Astrocyte (in vitro differentiated cells and primary cell): ENCODE measurements at regions not wholly inside any gene's neighbourhood (a gene's known extent, or its start where the extent isn't known, plus 50 kb on each side); places are given as distances from the start of the nearest gene placed in this dataset.

Experiments
- DNase-seq: peaks from one replicate; pipeline ENCODE4 v3.0.0-alpha.2; 2010; ENCODE audit warnings: low read depth
- FAIRE-seq: peaks from 2 replicates; lab custom pipeline; 2011; peaks lifted over from hg19 to GRCh38; lab: Jason Lieb, UNC
- H2AFZ ChIP-seq: 2 replicates; pipeline ENCODE4 v1.6.0; 2012; ENCODE audit warnings: low read depth, low read length, inconsistent platforms
- H3K27ac ChIP-seq: 2 replicates; pipeline ENCODE4 v1.5.1; 2011; ENCODE audit warnings: low read depth, low read length, inconsistent platforms
- H3K27me3 ChIP-seq: 2 replicates; pipeline ENCODE4 v1.6.0; 2011; ENCODE audit warnings: low read length, inconsistent platforms; ENCODE audit not compliant: insufficient read depth
- H3K36me3 ChIP-seq: 2 replicates; pipeline ENCODE4 v1.5.1; 2011; ENCODE audit warnings: low read length, inconsistent platforms; ENCODE audit not compliant: insufficient read depth
- H3K4me1 ChIP-seq: 2 replicates; pipeline ENCODE4 v1.5.1; 2011; ENCODE audit warnings: low read length, inconsistent platforms; ENCODE audit not compliant: insufficient read depth
- H3K4me2 ChIP-seq: 2 replicates; pipeline ENCODE4 v1.6.0; 2012; ENCODE audit warnings: low read length, inconsistent platforms
- H3K4me3 ChIP-seq: 2 replicates; pipeline ENCODE4 v1.5.1; 2011; ENCODE audit warnings: low read depth, mild to moderate bottlenecking, low read length, inconsistent platforms; ENCODE audit not compliant: insufficient read depth
- H3K79me2 ChIP-seq: 2 replicates; pipeline ENCODE4 v1.6.0; 2012; ENCODE audit warnings: mild to moderate bottlenecking, low read length, inconsistent platforms; ENCODE audit not compliant: insufficient read depth
- H3K9ac ChIP-seq: 2 replicates; pipeline ENCODE4 v1.6.0; 2012; ENCODE audit warnings: mild to moderate bottlenecking, low read length, inconsistent platforms
- H3K9me3 ChIP-seq: 2 replicates; pipeline ENCODE4 v1.5.1; 2012; ENCODE audit warnings: low read depth, mild to moderate bottlenecking, low read length, inconsistent platforms; ENCODE audit not compliant: insufficient read depth
- H4K20me1 ChIP-seq: 2 replicates; pipeline ENCODE4 v1.6.0; 2012; ENCODE audit warnings: low read length, inconsistent platforms; ENCODE audit not compliant: insufficient read depth
- H3K27ac Mint-ChIP-seq: one replicate; pipeline ENCODE4 v1.8.0; 2021; ENCODE audit warnings: mild to moderate bottlenecking, mixed read lengths; ENCODE audit not compliant: unreplicated experiment
- H3K27me3 Mint-ChIP-seq: one replicate; pipeline ENCODE4 v1.8.0; 2021; ENCODE audit warnings: low read depth, mixed read lengths; ENCODE audit not compliant: unreplicated experiment
- H3K36me3 Mint-ChIP-seq: one replicate; pipeline ENCODE4 v1.8.0; 2021; ENCODE audit warnings: low read depth, mixed read lengths; ENCODE audit not compliant: unreplicated experiment
- H3K4me1 Mint-ChIP-seq: one replicate; pipeline ENCODE4 v1.8.0; 2021; ENCODE audit warnings: low read depth, mixed read lengths; ENCODE audit not compliant: unreplicated experiment
- H3K4me3 Mint-ChIP-seq: one replicate; pipeline ENCODE4 v1.8.0; 2021; ENCODE audit warnings: mild to moderate bottlenecking, moderate library complexity, mixed read lengths; ENCODE audit not compliant: unreplicated experiment
- H3K9me3 Mint-ChIP-seq: one replicate; pipeline ENCODE4 v1.8.0; 2021; ENCODE audit warnings: mild to moderate bottlenecking, mixed read lengths; ENCODE audit not compliant: unreplicated experiment
- EZH2 ChIP-seq: IDR thresholded peaks from 2 replicates; pipeline ENCODE4 v1.6.1; 2012; ENCODE audit warnings: mild to moderate bottlenecking, low read length, inconsistent platforms; ENCODE audit not compliant: insufficient read depth
- TF ChIP-seq, protein P1 (sequence below): IDR thresholded peaks from 2 replicates; pipeline ENCODE4 v1.5.1; 2011; ENCODE audit warnings: low read depth, mild to moderate bottlenecking, inconsistent platforms, low read length, moderate library complexity; ENCODE audit not compliant: insufficient read depth

DNA sequence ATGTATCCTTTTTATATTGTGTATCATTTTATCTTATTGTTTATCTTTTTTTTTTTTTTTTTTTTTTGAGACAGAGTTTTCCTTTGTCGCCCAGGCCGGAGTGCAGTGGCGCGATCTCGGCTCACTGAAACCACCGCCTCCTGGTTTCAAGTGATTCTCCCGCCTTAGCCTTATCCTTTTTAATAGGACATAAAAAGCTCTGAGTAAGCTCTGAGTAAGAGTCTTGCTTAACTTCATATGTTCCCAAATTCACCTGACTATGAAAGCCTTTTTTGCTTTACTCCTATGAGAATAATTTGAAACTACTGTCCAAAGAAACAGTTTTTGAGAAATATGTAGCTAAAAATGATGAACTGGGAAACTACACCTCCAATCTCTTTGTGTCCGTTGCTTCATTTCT is 525.5 kb downstream of the IRS1 start:
- no peaks in the 10 kb centered on the region for H3K4me1 ChIP-seq
- no peak overlapping the region for H2AFZ ChIP-seq
- H3K27ac ChIP-seq = no peak overlapping the region
- no peaks in the 10 kb centered on the region for H3K27me3 ChIP-seq
- DNase-seq (no peak), FAIRE-seq (no peak)
- H3K4me3 Mint-ChIP-seq = no peak overlapping the region
- no peaks in the 10 kb centered on the region for H3K36me3 ChIP-seq
- H3K9me3 Mint-ChIP-seq = no peaks in the 10 kb centered on the region
- peaks cover 2% of the 10 kb centered on the region for H3K4me1 Mint-ChIP-seq
- no peak for TF ChIP-seq EZH2
- TF ChIP-seq, protein P1, sequence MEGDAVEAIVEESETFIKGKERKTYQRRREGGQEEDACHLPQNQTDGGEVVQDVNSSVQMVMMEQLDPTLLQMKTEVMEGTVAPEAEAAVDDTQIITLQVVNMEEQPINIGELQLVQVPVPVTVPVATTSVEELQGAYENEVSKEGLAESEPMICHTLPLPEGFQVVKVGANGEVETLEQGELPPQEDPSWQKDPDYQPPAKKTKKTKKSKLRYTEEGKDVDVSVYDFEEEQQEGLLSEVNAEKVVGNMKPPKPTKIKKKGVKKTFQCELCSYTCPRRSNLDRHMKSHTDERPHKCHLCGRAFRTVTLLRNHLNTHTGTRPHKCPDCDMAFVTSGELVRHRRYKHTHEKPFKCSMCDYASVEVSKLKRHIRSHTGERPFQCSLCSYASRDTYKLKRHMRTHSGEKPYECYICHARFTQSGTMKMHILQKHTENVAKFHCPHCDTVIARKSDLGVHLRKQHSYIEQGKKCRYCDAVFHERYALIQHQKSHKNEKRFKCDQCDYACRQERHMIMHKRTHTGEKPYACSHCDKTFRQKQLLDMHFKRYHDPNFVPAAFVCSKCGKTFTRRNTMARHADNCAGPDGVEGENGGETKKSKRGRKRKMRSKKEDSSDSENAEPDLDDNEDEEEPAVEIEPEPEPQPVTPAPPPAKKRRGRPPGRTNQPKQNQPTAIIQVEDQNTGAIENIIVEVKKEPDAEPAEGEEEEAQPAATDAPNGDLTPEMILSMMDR = no peak
- no peaks in the 10 kb centered on the region for H3K36me3 Mint-ChIP-seq
- H3K9me3 ChIP-seq = no peaks in the 10 kb centered on the region
- no peak overlapping the region for H3K9ac ChIP-seq
- no peak overlapping the region for H3K27ac Mint-ChIP-seq
- H3K79me2 ChIP-seq = no peaks in the 10 kb centered on the region
- H4K20me1 ChIP-seq = no peaks in the 10 kb centered on the region
- no peaks in the 10 kb centered on the region for H3K27me3 Mint-ChIP-seq
- H3K4me3 ChIP-seq = no peak overlapping the region
- H3K4me2 ChIP-seq = no peak overlapping the region

DNA sequence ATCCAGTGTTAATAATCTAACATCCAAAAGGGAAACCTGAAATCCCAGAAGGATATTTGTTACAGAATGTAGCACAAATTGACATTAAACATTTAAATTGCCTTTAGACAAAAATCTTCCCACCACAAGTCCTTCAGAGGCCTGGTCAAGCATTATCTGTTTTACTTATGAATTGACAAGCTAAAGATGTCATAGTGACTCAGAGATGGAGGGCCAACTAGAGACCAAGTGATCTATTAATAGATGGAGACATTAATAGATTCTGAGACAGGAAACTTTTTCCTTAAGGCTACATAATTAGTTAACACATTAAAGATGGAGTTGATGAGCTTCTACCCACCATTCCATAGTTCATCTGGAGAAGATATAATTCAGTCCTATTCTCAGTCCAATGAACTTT is 526.2 kb downstream of the IRS1 start:
- Histone ChIP-seq H3K36me3 (no peaks in the 10 kb centered on the region), H4K20me1 (no peaks in the 10 kb centered on the region), H3K4me2 (no peak overlapping the region), H3K9me3 (no peaks in the 10 kb centered on the region), H3K79me2 (no peaks in the 10 kb centered on the region), H3K27ac (no peak overlapping the region), H2AFZ (no peak overlapping the region), H3K4me1 (no peaks in the 10 kb centered on the region), H3K27me3 (no peaks in the 10 kb centered on the region), H3K9ac (no peak overlapping the region), H3K4me3 (no peak overlapping the region)
- Mint-ChIP-seq H3K36me3 (no peaks in the 10 kb centered on the region), H3K27ac (no peak overlapping the region), H3K9me3 (no peaks in the 10 kb centered on the region), H3K27me3 (no peaks in the 10 kb centered on the region), H3K4me3 (no peak overlapping the region), H3K4me1 (peaks cover 2% of the 10 kb centered on the region)
- DNase-seq (no peak), FAIRE-seq (no peak)
- no peak for TF ChIP-seq EZH2
- TF ChIP-seq, protein P1 = no peak

DNA sequence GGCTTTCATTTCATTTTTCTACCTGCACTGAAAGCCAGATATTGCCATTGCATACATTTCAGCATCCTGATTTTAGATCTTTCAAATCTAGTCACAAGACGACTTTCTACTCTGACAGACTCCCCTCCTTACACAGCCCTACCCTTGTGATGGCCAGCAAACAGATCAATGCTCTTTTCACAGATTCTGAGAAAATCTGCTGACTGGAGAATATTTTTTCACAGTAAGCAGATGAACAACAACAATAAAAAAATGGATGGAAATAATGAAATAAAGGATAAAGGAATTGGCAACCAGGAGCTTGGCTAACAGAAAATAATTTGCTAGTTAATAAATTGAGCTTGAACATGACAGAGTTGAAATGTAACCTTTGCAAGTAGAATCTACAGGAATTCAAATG is 527.2 kb downstream of the IRS1 start:
- no peak overlapping the region for H3K27ac Mint-ChIP-seq
- no peaks in the 10 kb centered on the region for H3K79me2 ChIP-seq
- peaks cover 6% of the 10 kb centered on the region for H3K4me1 Mint-ChIP-seq
- no peak overlapping the region for H3K4me3 Mint-ChIP-seq
- no peak overlapping the region for H3K4me2 ChIP-seq
- no peaks in the 10 kb centered on the region for H3K4me1 ChIP-seq
- no peaks in the 10 kb centered on the region for H3K9me3 ChIP-seq
- H3K27me3 ChIP-seq = no peaks in the 10 kb centered on the region
- no peak for FAIRE-seq
- no peak overlapping the region for H2AFZ ChIP-seq
- DNase-seq = no peak
- no peaks in the 10 kb centered on the region for H4K20me1 ChIP-seq
- no peaks in the 10 kb centered on the region for H3K36me3 ChIP-seq
- no peaks in the 10 kb centered on the region for H3K27me3 Mint-ChIP-seq
- H3K36me3 Mint-ChIP-seq = no peaks in the 10 kb centered on the region
- TF ChIP-seq EZH2 = no peak
- TF ChIP-seq, protein P1 = no peak
- H3K27ac ChIP-seq = no peak overlapping the region
- H3K9me3 Mint-ChIP-seq = no peaks in the 10 kb centered on the region
- H3K9ac ChIP-seq = no peak overlapping the region
- no peak overlapping the region for H3K4me3 ChIP-seq
